GM19395 (cell line): ENCODE measurements at regions not wholly inside any gene's neighbourhood (a gene's known extent, or its start where the extent isn't known, plus 50 kb on each side); places are given as distances from the start of the nearest gene placed in this dataset.
"Not testable (repeated sequence)": the region's sequence is repeated elsewhere in the genome, so short reads cannot be mapped to it uniquely, and the experiment has no call there.

Source experiments
- ATAC-seq: cut with Tn5 transposase; IDR thresholded peaks from one replicate; pipeline ENCODE4 v1.9.1; 2021; ENCODE audit warnings: mild to moderate bottlenecking, moderate library complexity; ENCODE audit not compliant: unreplicated experiment

- peak; percentile 59 for ATAC-seq
Observed at GRCh38 chrX:3881255-3881895, 167.9 kb upstream of the PRKX start.

DNA sequence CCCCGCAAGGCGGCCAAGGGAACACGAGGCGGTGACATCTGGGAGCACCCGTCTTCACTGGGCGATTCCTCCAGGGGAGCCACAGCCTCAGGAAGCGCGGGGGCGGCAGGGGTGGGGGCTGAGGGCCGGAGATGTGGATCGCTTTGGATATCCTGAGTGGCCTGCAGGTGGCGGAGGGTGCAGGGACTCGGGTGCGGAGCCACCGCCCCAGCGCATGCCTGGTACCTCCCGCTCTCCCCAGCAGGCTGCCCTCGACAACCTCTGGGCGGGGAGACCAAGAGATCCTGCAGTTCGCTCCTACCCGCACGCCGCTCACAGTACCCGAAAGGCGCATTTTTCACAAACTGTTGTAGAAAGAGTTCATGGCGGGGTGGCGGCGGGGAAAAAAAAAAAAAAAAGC lies 162.9 kb upstream of the PRKX start:
- ATAC-seq, result not testable (repeated sequence)

GRCh38 chrX:3875638-3876037 lies 162.2 kb upstream of the PRKX start:
- not testable (repeated sequence) for ATAC-seq

DNA sequence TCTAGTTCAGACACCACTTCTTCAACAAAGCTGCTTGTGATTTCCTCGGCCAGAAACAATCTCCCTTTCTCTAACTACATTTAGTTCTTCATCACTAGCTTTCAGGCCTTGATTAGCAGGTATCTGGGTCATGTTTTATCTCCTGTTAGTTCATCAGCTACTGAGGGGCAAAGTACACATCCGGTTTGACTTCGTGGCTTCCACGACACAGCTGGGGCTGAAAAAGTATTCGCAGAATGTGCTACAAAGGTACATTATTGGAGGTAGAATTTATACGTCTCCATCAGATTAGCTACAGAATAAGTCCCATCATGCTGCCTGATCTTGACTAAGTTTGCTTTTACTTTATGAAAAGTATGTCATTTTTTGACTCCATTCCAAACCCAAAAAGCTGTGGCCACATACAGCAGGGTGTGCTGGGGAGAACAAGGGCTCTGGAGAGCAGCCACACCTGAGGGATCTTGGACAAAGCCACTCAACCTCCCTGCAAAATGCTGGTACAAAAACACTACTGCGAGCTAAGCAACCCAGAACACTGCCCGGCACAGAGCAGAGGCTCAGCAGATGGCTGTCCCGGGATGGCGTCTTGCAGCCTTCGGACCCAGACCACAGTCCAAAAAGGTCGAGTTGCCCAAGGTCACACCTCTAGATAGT lies 158.9 kb upstream of the PRKX start:
- ATAC-seq, result not testable (repeated sequence)

- not testable (repeated sequence) for ATAC-seq
Observed at GRCh38 chrX:3867067-3867831, 153.8 kb upstream of the PRKX start.

GRCh38 chrX:3858332-3858731 lies 144.9 kb upstream of the PRKX start:
- ATAC-seq, result not testable (repeated sequence)

DNA sequence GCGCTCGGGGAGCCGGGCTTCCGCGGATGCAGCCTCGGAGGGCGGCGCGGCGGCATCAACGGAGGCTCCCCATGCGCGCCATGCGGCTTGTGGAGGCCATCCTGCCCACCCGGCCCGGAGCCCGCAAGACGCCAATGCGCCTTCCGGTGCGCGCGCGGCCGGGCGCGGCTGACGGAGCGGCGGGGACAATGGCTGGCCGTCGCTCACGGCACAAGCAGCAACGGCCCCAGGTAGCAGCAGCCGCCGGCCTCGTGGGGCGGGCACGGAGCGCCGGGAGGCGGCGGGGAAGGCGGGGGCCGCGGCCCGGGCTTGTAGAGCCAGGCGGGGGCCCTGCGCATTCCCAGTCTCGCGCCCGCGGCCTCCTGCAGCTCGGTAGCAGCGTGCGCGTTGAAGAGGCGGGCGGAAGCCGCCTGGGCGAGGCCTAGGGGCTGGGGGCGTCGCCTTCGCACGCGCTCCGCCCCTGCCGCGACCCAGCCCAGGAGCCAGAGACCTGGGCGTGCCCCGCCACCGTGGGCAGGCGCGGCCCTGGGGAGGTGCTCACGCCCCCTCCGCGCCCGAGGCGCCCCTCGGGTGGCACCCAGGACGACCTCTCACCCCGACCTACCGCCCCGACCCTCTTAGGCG lies 130.2 kb upstream of the PRKX start:
- ATAC-seq, result peak; percentile 86

DNA sequence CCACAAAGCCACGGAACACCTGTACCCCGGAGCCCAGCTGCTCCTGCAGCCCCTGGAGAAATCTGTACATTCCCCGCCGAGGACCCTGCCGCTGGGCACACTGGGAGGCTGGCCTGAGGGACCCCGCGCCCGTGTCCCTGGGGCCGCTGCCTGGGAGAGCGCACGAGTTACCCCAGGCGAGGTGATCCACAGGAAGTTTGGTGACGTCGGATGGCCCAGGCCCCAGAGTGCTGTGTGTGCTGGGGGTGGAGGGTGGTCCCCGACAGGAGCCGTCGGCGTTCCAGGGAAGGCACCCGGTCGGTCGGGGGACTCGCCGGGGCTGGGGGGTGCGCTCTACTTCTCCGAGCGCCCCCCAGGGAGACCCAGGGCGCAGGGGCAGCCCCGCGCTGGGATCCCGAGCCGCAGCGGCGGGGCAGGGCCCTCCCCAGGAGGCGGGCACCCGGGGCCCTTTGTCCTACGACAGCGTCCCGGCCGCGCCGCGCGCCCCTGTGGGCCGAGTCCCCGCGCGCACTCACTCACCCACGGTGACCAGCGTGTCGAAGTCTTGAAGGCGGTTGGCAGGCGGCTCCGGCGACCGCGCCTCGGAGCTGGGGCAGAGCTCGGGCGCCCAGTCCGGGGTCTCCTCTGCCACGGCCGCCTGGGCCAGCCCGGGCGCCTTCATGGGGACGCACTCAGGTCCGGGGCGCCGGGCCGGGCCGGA lies 129.5 kb upstream of the PRKX start:
- peak; percentile 81 for ATAC-seq

DNA sequence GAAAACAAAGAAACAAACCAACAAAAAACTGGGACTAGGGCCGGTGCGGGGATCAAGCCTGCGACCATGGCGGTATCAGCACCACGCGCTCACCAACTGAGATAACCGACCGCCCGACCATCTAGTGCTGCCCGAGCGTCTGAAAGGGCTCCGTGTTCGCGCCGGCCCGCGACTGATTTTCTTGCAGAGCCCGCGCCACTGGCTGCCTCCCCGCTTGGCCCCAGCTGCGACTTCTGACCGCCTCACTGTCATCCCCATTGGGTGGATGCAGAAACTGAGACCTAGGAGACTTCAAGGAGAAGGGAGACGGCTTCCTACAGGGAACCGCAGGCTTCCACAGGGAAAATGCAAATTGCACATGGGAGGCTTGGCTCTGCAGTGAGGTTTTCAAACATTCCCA lies 125.3 kb upstream of the PRKX start:
- ATAC-seq, result not testable (repeated sequence)

DNA sequence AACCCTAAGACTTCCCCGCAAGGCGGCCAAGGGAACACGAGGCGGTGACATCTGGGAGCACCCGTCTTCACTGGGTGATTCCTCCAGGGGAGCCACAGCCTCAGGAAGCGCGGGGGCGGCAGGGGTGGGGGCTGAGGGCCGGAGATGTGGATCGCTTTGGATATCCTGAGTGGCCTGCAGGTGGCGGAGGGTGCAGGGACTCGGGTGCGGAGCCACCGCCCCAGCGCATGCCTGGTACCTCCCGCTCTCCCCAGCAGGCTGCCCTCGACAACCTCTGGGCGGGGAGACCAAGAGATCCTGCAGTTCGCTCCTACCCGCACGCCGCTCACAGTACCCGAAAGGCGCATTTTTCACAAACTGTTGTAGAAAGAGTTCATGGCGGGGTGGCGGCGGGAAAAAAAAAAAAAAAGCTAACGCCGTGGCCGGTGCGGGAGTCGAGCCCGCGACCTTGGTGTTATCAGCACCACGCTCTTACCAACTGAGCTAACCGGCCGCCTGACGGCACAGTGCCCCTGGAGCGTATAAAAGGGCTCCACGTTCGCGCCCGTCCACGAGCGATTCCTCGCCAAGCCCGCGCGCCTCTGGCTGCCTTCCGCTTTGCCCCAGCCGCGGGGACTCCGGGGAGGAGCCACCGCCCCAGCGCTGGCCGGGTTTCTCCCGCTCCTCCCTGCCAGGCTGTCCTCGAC lies 124.7 kb upstream of the PRKX start:
- not testable (repeated sequence) for ATAC-seq

DNA sequence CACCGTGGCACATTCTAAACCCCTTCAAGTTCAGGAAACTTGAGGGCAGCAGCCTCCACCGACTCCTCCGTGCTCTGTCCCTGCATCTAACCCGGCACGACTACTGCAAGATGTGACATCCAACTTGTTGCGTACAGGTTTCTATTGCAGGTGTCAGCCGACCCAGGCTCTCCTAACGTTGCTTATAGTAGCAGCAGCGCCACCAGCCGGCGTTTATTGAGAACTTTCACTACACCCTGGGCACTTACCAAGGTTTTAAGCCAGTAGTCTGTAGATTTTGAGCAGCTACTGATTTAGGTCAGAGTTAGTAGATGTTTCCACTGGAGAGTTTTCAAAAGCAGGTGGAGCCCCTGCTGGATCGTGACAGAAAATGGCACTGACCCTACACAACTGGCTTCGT lies 123.8 kb upstream of the PRKX start:
- not testable (repeated sequence) for ATAC-seq

DNA sequence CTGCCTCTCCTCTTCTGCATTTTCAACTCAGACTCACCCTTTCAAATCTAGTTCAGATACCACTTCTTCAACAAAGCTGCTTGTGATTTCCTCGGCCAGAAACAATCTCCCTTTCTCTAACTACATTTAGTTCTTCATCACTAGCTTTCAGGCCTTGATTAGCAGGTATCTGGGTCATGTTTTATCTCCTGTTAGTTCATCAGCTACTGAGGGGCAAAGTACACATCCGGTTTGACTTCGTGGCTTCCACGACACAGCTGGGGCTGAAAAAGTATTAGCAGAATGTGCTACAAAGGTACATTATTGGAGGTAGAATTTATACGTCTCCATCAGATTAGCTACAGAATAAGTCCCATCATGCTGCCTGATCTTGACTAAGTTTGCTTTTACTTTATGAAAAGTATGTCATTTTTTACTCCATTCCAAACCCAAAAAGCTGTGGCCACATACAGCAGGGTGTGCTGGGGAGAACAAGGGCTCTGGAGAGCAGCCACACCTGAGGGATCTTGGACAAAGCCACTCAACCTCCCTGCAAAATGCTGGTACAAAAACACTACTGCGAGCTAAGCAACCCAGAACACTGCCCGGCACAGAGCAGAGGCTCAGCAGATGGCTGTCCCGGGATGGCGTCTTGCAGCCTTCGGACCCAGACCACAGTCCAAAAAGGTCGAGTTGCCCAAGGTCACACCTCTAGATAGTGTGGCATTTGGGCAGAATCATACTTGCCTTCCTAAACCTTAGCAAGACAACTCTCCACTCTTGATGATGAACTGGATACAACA lies 120.5 kb upstream of the PRKX start:
- ATAC-seq, result not testable (repeated sequence)

GRCh38 chrX:3830020-3830419 lies 116.6 kb upstream of the PRKX start:
- ATAC-seq, result not testable (repeated sequence)

DNA sequence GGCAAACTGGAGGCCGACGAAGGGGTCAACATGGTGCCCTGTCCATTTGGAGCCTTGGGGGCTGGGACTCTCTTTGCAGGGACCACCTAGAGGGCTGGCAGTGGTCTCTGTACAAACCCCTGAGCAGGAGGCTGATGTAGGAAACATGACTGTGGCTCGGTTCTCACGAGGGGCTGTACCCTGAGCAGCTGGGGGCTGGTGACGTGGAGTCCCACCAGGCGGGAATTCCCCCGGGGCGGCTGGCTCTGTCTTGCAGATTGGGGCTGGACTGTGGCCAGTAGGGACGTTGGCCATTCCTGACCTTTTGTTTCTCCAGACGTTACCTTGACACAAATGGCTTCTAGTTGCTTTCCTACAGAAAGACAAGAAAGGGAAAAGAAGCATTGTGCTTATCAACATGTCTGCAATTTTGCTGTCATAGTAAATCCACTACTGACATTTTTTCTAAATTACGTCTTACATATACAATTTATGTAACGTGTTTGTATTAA lies 115.6 kb upstream of the PRKX start:
- not testable (repeated sequence) for ATAC-seq

DNA sequence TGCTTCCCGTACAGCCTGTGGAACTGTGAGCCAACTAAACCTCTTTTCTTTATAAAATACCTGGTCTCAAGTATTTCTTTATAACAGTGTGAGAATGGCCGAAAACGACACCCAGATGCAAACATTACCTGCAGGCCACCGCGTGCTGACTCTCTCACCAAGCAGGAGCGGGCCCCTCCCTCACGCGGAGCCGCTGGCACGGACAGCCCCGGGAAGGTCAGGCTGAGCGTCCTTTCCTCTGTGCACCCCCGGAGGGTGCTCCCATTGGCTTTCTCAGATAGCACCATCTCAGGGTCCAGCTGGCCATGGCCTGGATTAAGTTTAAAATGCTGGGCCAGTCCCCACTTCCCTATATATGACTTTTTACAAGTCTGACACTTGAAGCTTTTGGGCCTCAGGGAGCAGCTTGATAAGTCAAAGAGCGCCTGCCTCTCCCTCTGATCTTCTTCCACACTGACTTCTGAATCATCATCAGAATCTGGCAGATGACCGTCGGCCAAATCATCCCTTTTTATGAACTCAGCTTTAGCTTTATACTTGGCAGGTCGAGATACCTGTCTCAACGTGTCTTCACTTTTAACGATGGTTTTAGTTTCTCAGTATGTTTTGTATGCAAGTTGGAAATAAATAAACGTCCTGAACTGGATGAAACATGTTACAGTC lies 115.1 kb upstream of the PRKX start:
- not testable (repeated sequence) for ATAC-seq

GRCh38 chrX:3824008-3824407 lies 110.6 kb upstream of the PRKX start:
- not testable (repeated sequence) for ATAC-seq

GRCh38 chrX:3820167-3820566 lies 106.7 kb upstream of the PRKX start:
- no peak for ATAC-seq

DNA sequence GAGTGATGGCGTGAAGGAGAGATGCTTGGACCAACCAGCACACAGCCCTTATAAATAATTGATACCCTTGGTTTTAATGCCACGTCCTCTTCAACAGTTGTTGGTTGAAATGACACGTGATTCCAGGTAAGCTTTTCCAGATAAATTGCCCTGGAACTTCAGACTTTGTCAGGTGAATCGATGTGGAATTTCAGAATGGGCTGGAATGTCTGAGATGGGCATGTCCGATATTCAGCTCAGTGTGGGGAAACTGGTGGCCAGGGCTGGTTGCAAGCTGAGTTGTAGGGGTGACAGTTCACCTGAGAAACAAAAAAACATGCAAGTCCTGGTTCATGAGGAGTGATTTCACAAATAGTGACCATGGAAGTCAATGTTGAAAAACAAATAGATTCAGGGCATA lies 104.0 kb upstream of the PRKX start:
- not testable (repeated sequence) for ATAC-seq
